ENCODE measurements at regions not wholly inside any gene's neighbourhood (a gene's known extent, or its start where the extent isn't known, plus 50 kb on each side); places are given as distances from the start of the nearest gene placed in this dataset.

- no peak overlapping the region for H2AK5ac ChIP-seq (ENCODE audit: low read depth, low read length)
- no peak for TF ChIP-seq RCOR1 (IDR thresholded peaks at IDR 0.05; ENCODE audit: insufficient replicate concordance, low read length)
- TF ChIP-seq MAFK (IDR thresholded peaks at IDR 0.05; ENCODE audit: low read depth, low read length) = no peak
- TF ChIP-seq CTCF (conservative IDR thresholded peaks at IDR 0.05; ENCODE audit: low read depth, low read length) = no peak
- TF ChIP-seq CEBPB (IDR thresholded peaks at IDR 0.05; ENCODE audit: low read depth, low read length) = no peak
- TF ChIP-seq FOS (IDR thresholded peaks at IDR 0.05; ENCODE audit: low read depth, low read length) = no peak
- TF ChIP-seq MAZ (IDR thresholded peaks at IDR 0.05; ENCODE audit: borderline replicate concordance, low read depth, low read length) = no peak
- no peak for TF ChIP-seq CHD1 (IDR thresholded peaks at IDR 0.05; ENCODE audit: low read depth, low read length)
- TF ChIP-seq RFX5 (IDR thresholded peaks at IDR 0.05; ENCODE audit: low read depth, low read length) = no peak
- TF ChIP-seq SMC3 (IDR thresholded peaks at IDR 0.05; ENCODE audit: low read depth, low read length) = no peak
- no peak for TF ChIP-seq MXI1 (IDR thresholded peaks at IDR 0.05; ENCODE audit: borderline replicate concordance, low read depth, low read length)
- no peak for TF ChIP-seq RAD21 (IDR thresholded peaks at IDR 0.05; ENCODE audit: low read length)
- TF ChIP-seq USF2 (IDR thresholded peaks at IDR 0.05; ENCODE audit: low read depth, low read length) = no peak
- TF ChIP-seq BHLHE40 (IDR thresholded peaks at IDR 0.05; ENCODE audit: low read depth, low read length) = no peak
- no peak for TF ChIP-seq POLR2A (IDR thresholded peaks at IDR 0.05; ENCODE audit: low read depth, low read length)
- no peak overlapping the region for H2BK20ac ChIP-seq (ENCODE audit: low read depth, low read length)
- dilution Hi-C loops (cut with HindIII; ENCODE audit: low sequenced_read_pairs, unreplicated experiment) = no loop called here
- DNase-seq (no peak), ATAC-seq (ENCODE audit: low read depth) (no peak)
- no peak overlapping the region for H3K23ac ChIP-seq (ENCODE audit: low read depth, low read length)
- WGBS, 2 experiments (ENCODE audit: extremely low coverage in 2 of 2, insufficient read length in 1 of 2) = no CpG with 5 or more reads among the region's 4 CpGs
- H3K9me3 ChIP-seq (ENCODE audit: control insufficient read depth, insufficient read depth, low read length) = peaks cover 3% of the 10 kb centered on the region; the same call in 1 of the 2 replicates
- no peak overlapping the region for H4K5ac ChIP-seq (ENCODE audit: low read depth, low read length)
- no peaks in the 10 kb centered on the region for H3K9me1 ChIP-seq (ENCODE audit: insufficient read depth, low read length)
- H4K8ac ChIP-seq (ENCODE audit: low read depth in 2 of 2, low read length in 2 of 2) = no peak overlapping the region
- intact Hi-C loops (cut with micrococcal nuclease) = no loop called here
- in situ Hi-C loops (cut with MboI; ENCODE audit: low sequenced_read_pairs) = no loop called here
- H3K4ac ChIP-seq (ENCODE audit: low read depth, low read length) = no peak overlapping the region
- ChIA-PET POLR2A (ENCODE audit: unreplicated experiment) (no interaction called here), CTCF (no interaction called here)
- no peaks in the 10 kb centered on the region for H3K36me3 ChIP-seq (ENCODE audit: control insufficient read depth, insufficient read depth, low read length)
- no peak overlapping the region for H3K18ac ChIP-seq (ENCODE audit: low read depth, low read length)
- H3K27me3 ChIP-seq (ENCODE audit: control insufficient read depth, insufficient read depth, low read length) = no peaks in the 10 kb centered on the region
- no peaks in the 10 kb centered on the region for H3K4me1 ChIP-seq (ENCODE audit: control insufficient read depth, insufficient read depth, low read length)
- H3K14ac ChIP-seq (replicated peaks; ENCODE audit: low read depth, low read length) = no peak overlapping the region
- no peak overlapping the region for H3K4me3 ChIP-seq (ENCODE audit: insufficient read depth, low read depth, low read length)
- no peak overlapping the region for H3K27ac ChIP-seq (ENCODE audit: insufficient read depth, low read length)
- H4K91ac ChIP-seq (ENCODE audit: insufficient read depth, low read depth, low read length) = no peak overlapping the region
- no peak overlapping the region for H2BK15ac ChIP-seq (ENCODE audit: low read depth, low read length)
- H2AFZ ChIP-seq (replicated peaks; ENCODE audit: low read length, poor library complexity) = no peak overlapping the region
- H3K9ac ChIP-seq (ENCODE audit: low read depth, low read length) = no peak overlapping the region
- H3K4me2 ChIP-seq (ENCODE audit: low read depth, low read length) = no peak overlapping the region
- H3K56ac ChIP-seq (ENCODE audit: extremely low read depth, insufficient read depth, low read length) = no peak overlapping the region
- no peak overlapping the region for H2BK5ac ChIP-seq (ENCODE audit: low read depth, low read length, poor library complexity, severe bottlenecking)
- no peak overlapping the region for H2AK9ac ChIP-seq (replicated peaks; ENCODE audit: low read depth, low read length, poor library complexity)
- no peaks in the 10 kb centered on the region for H4K20me1 ChIP-seq (ENCODE audit: insufficient read depth, low read length)
- H2BK120ac ChIP-seq (ENCODE audit: low read depth, low read length) = no peak overlapping the region
- no TSS peak for BruUV-seq (replicated peaks)
- no peaks in the 10 kb centered on the region for H3K79me1 ChIP-seq (ENCODE audit: low read depth in 1 of 2, low read length in 2 of 2)
Measured at GRCh38 chr15:46389739-46390138, 754.9 kb downstream of the SQOR start.

All from IMR-90 (cell line).